ENCODE measurements at regions not wholly inside any gene's neighbourhood (a gene's known extent, or its start where the extent isn't known, plus 50 kb on each side); places are given as distances from the start of the nearest gene placed in this dataset.

GRCh38 chr7:153404781-153405279 is 645.3 kb downstream of the ACTR3B start:
- Histone ChIP-seq H3K27me3 (no peaks in the 10 kb centered on the region), H3K36me3 (no peaks in the 10 kb centered on the region), H3K9me3 (no peaks in the 10 kb centered on the region), H3K27ac (no peak overlapping the region), H3K4me1 (no peaks in the 10 kb centered on the region), H3K4me3 (replicated peaks in 1 of 3) (no peak overlapping the region)
- TF ChIP-seq POLR2A (IDR thresholded peaks at IDR 0.05) (no peak), CTCF (IDR thresholded peaks at IDR 0.05) (no peak)
- DNase-seq, result no peak
- WGBS, 2 donors, result 94 to 96% methylated on average over 8 to 9 of the region's 9 CpGs
- intact Hi-C loops (cut with DNase I), result no loop called here

GRCh38 chr7:153405704-153406485 is 646.3 kb upstream of the DPP6 start:
- 81 to 88% methylated on average over 7 of the region's 7 CpGs for WGBS, 2 donors
- no peak for TF ChIP-seq POLR2A (IDR thresholded peaks at IDR 0.05)
- no peak for TF ChIP-seq CTCF (IDR thresholded peaks at IDR 0.05)
- no peaks in the 10 kb centered on the region for H3K36me3 ChIP-seq
- no peaks in the 10 kb centered on the region for H3K9me3 ChIP-seq
- no peak for DNase-seq
- intact Hi-C loops (cut with DNase I), result no loop called here
- H3K27me3 ChIP-seq, result no peaks in the 10 kb centered on the region
- H3K4me3 ChIP-seq (replicated peaks in 1 of 3), result no peak overlapping the region
- H3K27ac ChIP-seq, result no peak overlapping the region
- H3K4me1 ChIP-seq, result no peaks in the 10 kb centered on the region

GRCh38 chr7:153406486-153406872 is 645.7 kb upstream of the DPP6 start:
- TF ChIP-seq POLR2A (IDR thresholded peaks at IDR 0.05) (no peak), CTCF (IDR thresholded peaks at IDR 0.05) (no peak)
- Histone ChIP-seq H3K4me3 (replicated peaks in 1 of 3) (no peak overlapping the region), H3K36me3 (no peaks in the 10 kb centered on the region), H3K27me3 (no peaks in the 10 kb centered on the region), H3K9me3 (no peaks in the 10 kb centered on the region), H3K27ac (no peak overlapping the region), H3K4me1 (no peaks in the 10 kb centered on the region)
- WGBS, 2 donors, result 76 to 77% methylated on average over 6 of the region's 6 CpGs
- DNase-seq, result no peak
- intact Hi-C loops (cut with DNase I), result no loop called here

- Histone ChIP-seq H3K27ac (no peak overlapping the region), H3K36me3 (no peaks in the 10 kb centered on the region), H3K9me3 (no peaks in the 10 kb centered on the region), H3K4me1 (no peaks in the 10 kb centered on the region), H3K4me3 (replicated peaks in 1 of 3) (no peak overlapping the region), H3K27me3 (no peaks in the 10 kb centered on the region)
- WGBS, 2 donors, result 82 to 83% methylated on average over 4 of the region's 4 CpGs
- TF ChIP-seq POLR2A (IDR thresholded peaks at IDR 0.05) (no peak), CTCF (IDR thresholded peaks at IDR 0.05) (no peak)
- intact Hi-C loops (cut with DNase I), result no loop called here
- DNase-seq, result no peak
These were observed 644.7 kb upstream of the DPP6 start for GRCh38 chr7:153407291-153408046.

Data from thyroid gland (tissue), 4 donors.